ENCODE measurements at regions not wholly inside any gene's neighbourhood (a gene's known extent, or its start where the extent isn't known, plus 50 kb on each side); places are given as distances from the start of the nearest gene placed in this dataset.

- no peaks in the 10 kb centered on the region for H3K27me3 ChIP-seq (ENCODE audit: control insufficient read depth in 1 of 2, insufficient read depth in 2 of 2, low read length in 2 of 2)
- ATAC-seq (ENCODE audit: poor library complexity) = no peak
These were observed 990.4 kb downstream of the CDH11 start for GRCh38 chr16:64131423-64131822.

DNA sequence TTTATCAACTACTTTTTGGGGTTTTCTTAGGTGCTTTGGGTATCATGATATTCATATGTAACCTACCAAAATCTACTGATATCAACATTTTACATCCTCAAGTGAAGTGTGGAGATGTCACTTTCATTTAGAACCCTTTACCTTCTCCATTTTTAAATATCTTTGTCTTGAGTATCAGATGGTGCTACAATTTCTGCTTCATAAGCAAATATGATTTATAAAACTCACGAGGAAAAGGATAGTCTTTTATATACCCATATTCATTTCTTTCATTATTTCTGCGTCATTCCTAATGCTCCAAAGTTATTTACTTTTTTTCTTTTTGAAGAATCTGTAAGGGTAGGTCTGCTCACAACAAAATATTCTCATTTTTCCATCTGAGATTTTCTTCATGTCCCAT, 991.7 kb downstream of the CDH11 start:
- no peaks in the 10 kb centered on the region for H3K4me1 ChIP-seq (ENCODE audit: insufficient read depth, low read length)
- ATAC-seq (ENCODE audit: poor library complexity) = no peak
- peaks cover 16% of the 10 kb centered on the region for H3K9me3 Mint-ChIP-seq

More at GRCh38 chr16:64131423-64131822, 990.4 kb downstream of the CDH11 start:
- peaks cover 17% of the 10 kb centered on the region for H3K9me3 Mint-ChIP-seq
- no peaks in the 10 kb centered on the region for H3K4me1 ChIP-seq (ENCODE audit: insufficient read depth, low read length)
- no peaks in the 10 kb centered on the region for H3K36me3 Mint-ChIP-seq (ENCODE audit: low read depth)
- H3K4me3 Mint-ChIP-seq = no peak overlapping the region
- intact Hi-C loops (cut with DNase I, micrococcal nuclease) = no loop called here
- no peak overlapping the region for H3K4me3 ChIP-seq (ENCODE audit: low read length)
- no peaks in the 10 kb centered on the region for H3K4me1 Mint-ChIP-seq (ENCODE audit: low read depth)
- DNase-seq = no peak
- TF ChIP-seq, protein P1, sequence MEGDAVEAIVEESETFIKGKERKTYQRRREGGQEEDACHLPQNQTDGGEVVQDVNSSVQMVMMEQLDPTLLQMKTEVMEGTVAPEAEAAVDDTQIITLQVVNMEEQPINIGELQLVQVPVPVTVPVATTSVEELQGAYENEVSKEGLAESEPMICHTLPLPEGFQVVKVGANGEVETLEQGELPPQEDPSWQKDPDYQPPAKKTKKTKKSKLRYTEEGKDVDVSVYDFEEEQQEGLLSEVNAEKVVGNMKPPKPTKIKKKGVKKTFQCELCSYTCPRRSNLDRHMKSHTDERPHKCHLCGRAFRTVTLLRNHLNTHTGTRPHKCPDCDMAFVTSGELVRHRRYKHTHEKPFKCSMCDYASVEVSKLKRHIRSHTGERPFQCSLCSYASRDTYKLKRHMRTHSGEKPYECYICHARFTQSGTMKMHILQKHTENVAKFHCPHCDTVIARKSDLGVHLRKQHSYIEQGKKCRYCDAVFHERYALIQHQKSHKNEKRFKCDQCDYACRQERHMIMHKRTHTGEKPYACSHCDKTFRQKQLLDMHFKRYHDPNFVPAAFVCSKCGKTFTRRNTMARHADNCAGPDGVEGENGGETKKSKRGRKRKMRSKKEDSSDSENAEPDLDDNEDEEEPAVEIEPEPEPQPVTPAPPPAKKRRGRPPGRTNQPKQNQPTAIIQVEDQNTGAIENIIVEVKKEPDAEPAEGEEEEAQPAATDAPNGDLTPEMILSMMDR (IDR thresholded peaks at IDR 0.05) = no peak
- H3K9me3 ChIP-seq (ENCODE audit: control insufficient read depth in 1 of 2, insufficient read depth in 1 of 2, low read length in 2 of 2) = no peaks in the 10 kb centered on the region
- ChIA-PET POLR2A (no interaction called here), CTCF (no interaction called here)
- H3K36me3 ChIP-seq (ENCODE audit: insufficient read depth, low read length) = no peaks in the 10 kb centered on the region
- H3K27me3 Mint-ChIP-seq = no peaks in the 10 kb centered on the region
- no peak overlapping the region for H3K27ac ChIP-seq (ENCODE audit: low read depth in 1 of 2, low read length in 2 of 2)
- H3K27ac Mint-ChIP-seq = no peak overlapping the region

GRCh38 chr16:64122177-64122576, 999.7 kb downstream of the CDH11 start:
- H3K27me3 Mint-ChIP-seq = no peaks in the 10 kb centered on the region
- peaks cover 4% of the 10 kb centered on the region in 2 experiments for H3K9me3 ChIP-seq (ENCODE audit: control insufficient read depth in 1 of 2, insufficient read depth in 1 of 2, low read length in 2 of 2)
- TF ChIP-seq, protein P1 (IDR thresholded peaks at IDR 0.05) = no peak
- peaks cover 7% of the 10 kb centered on the region for H3K9me3 Mint-ChIP-seq
- intact Hi-C loops (cut with DNase I, micrococcal nuclease) = no loop called here
- no peaks in the 10 kb centered on the region for H3K4me1 Mint-ChIP-seq (ENCODE audit: low read depth)
- H3K27ac ChIP-seq (ENCODE audit: low read depth in 1 of 2, low read length in 2 of 2) = no peak overlapping the region
- ATAC-seq (ENCODE audit: poor library complexity) (no peak), DNase-seq (no peak)
- no peaks in the 10 kb centered on the region for H3K36me3 ChIP-seq (ENCODE audit: insufficient read depth, low read length)
- no peak overlapping the region for H3K4me3 ChIP-seq (ENCODE audit: low read length)
- H3K27ac Mint-ChIP-seq = no peak overlapping the region
- no peaks in the 10 kb centered on the region for H3K27me3 ChIP-seq (ENCODE audit: control insufficient read depth in 1 of 2, insufficient read depth in 2 of 2, low read length in 2 of 2)
- no peaks in the 10 kb centered on the region for H3K36me3 Mint-ChIP-seq (ENCODE audit: low read depth)
- CTCF ChIA-PET = no interaction called here
- POLR2A ChIA-PET = no interaction called here
- H3K4me1 ChIP-seq (ENCODE audit: insufficient read depth, low read length) = no peaks in the 10 kb centered on the region
- no peak overlapping the region for H3K4me3 Mint-ChIP-seq

More for the DNA sequence above, 991.7 kb downstream of the CDH11 start:
- Histone ChIP-seq H3K9me3 (ENCODE audit: control insufficient read depth in 1 of 2, insufficient read depth in 1 of 2, low read length in 2 of 2) (peaks cover 4% of the 10 kb centered on the region in 2 experiments), H3K27me3 (ENCODE audit: control insufficient read depth in 1 of 2, insufficient read depth in 2 of 2, low read length in 2 of 2) (no peaks in the 10 kb centered on the region), H3K27ac (ENCODE audit: low read depth in 1 of 2, low read length in 2 of 2) (no peak overlapping the region), H3K36me3 (ENCODE audit: insufficient read depth, low read length) (no peaks in the 10 kb centered on the region), H3K4me3 (ENCODE audit: low read length) (no peak overlapping the region)
- POLR2A ChIA-PET = no interaction called here
- Mint-ChIP-seq H3K4me1 (ENCODE audit: low read depth) (no peaks in the 10 kb centered on the region), H3K4me3 (no peak overlapping the region), H3K36me3 (ENCODE audit: low read depth) (no peaks in the 10 kb centered on the region), H3K27me3 (no peaks in the 10 kb centered on the region), H3K27ac (no peak overlapping the region)
- TF ChIP-seq, protein P1 (IDR thresholded peaks at IDR 0.05) = no peak
- no peak for DNase-seq
- CTCF ChIA-PET = no interaction called here
- intact Hi-C loops (cut with DNase I, micrococcal nuclease) = no loop called here

Data from CD4-positive, alpha-beta T cell (primary cell).